ENCODE measurements at regions not wholly inside any gene's neighbourhood (a gene's known extent, or its start where the extent isn't known, plus 50 kb on each side); places are given as distances from the start of the nearest gene placed in this dataset.

- no peak overlapping the region for H3K4me3 Mint-ChIP-seq
- ChIA-PET POLR2A (no interaction called here), CTCF (no interaction called here)
Observed at GRCh38 chr4:61068060-61068459, 132.1 kb upstream of the ADGRL3 start.

GRCh38 chr4:61068745-61069144 is 131.4 kb upstream of the ADGRL3 start:
- POLR2A ChIA-PET, result no interaction called here
- H3K27ac ChIP-seq (ENCODE audit: low read depth, low read length), result no peak overlapping the region
- no peak overlapping the region for H3K4me3 ChIP-seq (ENCODE audit: low read length)
- peaks cover 4 to 36% (median 15%) of the 10 kb centered on the region in 5 donors for H3K9me3 Mint-ChIP-seq
- no peak for DNase-seq
- no peaks in the 10 kb centered on the region for H3K27me3 ChIP-seq (ENCODE audit: insufficient read depth, low read length, poor library complexity, severe bottlenecking)
- CTCF ChIA-PET, result no interaction called here
- H3K4me3 Mint-ChIP-seq, result no peak overlapping the region
- H3K4me1 Mint-ChIP-seq, result no peaks in the 10 kb centered on the region
- H3K9me3 ChIP-seq (ENCODE audit: low read length), result no peaks in the 10 kb centered on the region
- H3K36me3 ChIP-seq (ENCODE audit: insufficient read depth, low read length), result no peaks in the 10 kb centered on the region
- no peak overlapping the region for H3K27ac Mint-ChIP-seq
- H3K4me1 ChIP-seq (ENCODE audit: insufficient read depth, low read length), result no peaks in the 10 kb centered on the region
- H3K36me3 Mint-ChIP-seq, result no peaks in the 10 kb centered on the region
- peaks cover 0 to 2% of the 10 kb centered on the region in 2 donors for H3K27me3 Mint-ChIP-seq

More at GRCh38 chr4:61068060-61068459, 132.1 kb upstream of the ADGRL3 start:
- Histone ChIP-seq H3K4me1 (ENCODE audit: insufficient read depth, low read length) (no peaks in the 10 kb centered on the region), H3K27me3 (ENCODE audit: insufficient read depth, low read length, poor library complexity, severe bottlenecking) (no peaks in the 10 kb centered on the region), H3K36me3 (ENCODE audit: insufficient read depth, low read length) (no peaks in the 10 kb centered on the region), H3K4me3 (ENCODE audit: low read length) (no peak overlapping the region), H3K9me3 (ENCODE audit: low read length) (no peaks in the 10 kb centered on the region), H3K27ac (ENCODE audit: low read depth, low read length) (no peak overlapping the region)
- Mint-ChIP-seq H3K27me3 (peaks cover 0 to 2% of the 10 kb centered on the region in 2 donors), H3K27ac (no peak overlapping the region), H3K4me1 (no peaks in the 10 kb centered on the region), H3K9me3 (peaks cover 6 to 32% (median 15%) of the 10 kb centered on the region in 5 donors), H3K36me3 (no peaks in the 10 kb centered on the region)
- no peak for DNase-seq

GRCh38 chr4:61070269-61070668 is 129.9 kb upstream of the ADGRL3 start:
- Mint-ChIP-seq H3K9me3 (peaks cover 3 to 36% (median 12%) of the 10 kb centered on the region in 5 donors), H3K36me3 (no peaks in the 10 kb centered on the region), H3K4me3 (no peak overlapping the region), H3K27ac (no peak overlapping the region), H3K27me3 (peaks cover 0 to 2% of the 10 kb centered on the region in 2 donors), H3K4me1 (no peaks in the 10 kb centered on the region)
- DNase-seq, result no peak
- Histone ChIP-seq H3K36me3 (ENCODE audit: insufficient read depth, low read length) (no peaks in the 10 kb centered on the region), H3K9me3 (ENCODE audit: low read length) (no peaks in the 10 kb centered on the region), H3K4me3 (ENCODE audit: low read length) (no peak overlapping the region), H3K27ac (ENCODE audit: low read depth, low read length) (no peak overlapping the region), H3K27me3 (ENCODE audit: insufficient read depth, low read length, poor library complexity, severe bottlenecking) (no peaks in the 10 kb centered on the region), H3K4me1 (ENCODE audit: insufficient read depth, low read length) (no peaks in the 10 kb centered on the region)
- CTCF ChIA-PET, result no interaction called here
- POLR2A ChIA-PET, result no interaction called here

- no peak for DNase-seq
- Mint-ChIP-seq H3K4me1 (no peaks in the 10 kb centered on the region), H3K27ac (no peak overlapping the region), H3K4me3 (no peak overlapping the region), H3K36me3 (no peaks in the 10 kb centered on the region), H3K9me3 (peaks cover 3 to 31% (median 10%) of the 10 kb centered on the region in 5 donors), H3K27me3 (no peaks in the 10 kb centered on the region)
- Histone ChIP-seq H3K4me3 (ENCODE audit: low read length) (no peak overlapping the region), H3K9me3 (ENCODE audit: low read length) (no peaks in the 10 kb centered on the region), H3K27ac (ENCODE audit: low read depth, low read length) (no peak overlapping the region), H3K27me3 (ENCODE audit: insufficient read depth, low read length, poor library complexity, severe bottlenecking) (no peaks in the 10 kb centered on the region), H3K36me3 (ENCODE audit: insufficient read depth, low read length) (no peaks in the 10 kb centered on the region), H3K4me1 (ENCODE audit: insufficient read depth, low read length) (no peaks in the 10 kb centered on the region)
- CTCF ChIA-PET, result no interaction called here
- POLR2A ChIA-PET, result no interaction called here
Observed at GRCh38 chr4:61079427-61079826, 120.7 kb upstream of the ADGRL3 start.

GRCh38 chr4:61079976-61080375 is 120.2 kb upstream of the ADGRL3 start:
- ChIA-PET CTCF (no interaction called here), POLR2A (no interaction called here)
- no peaks in the 10 kb centered on the region for H3K36me3 ChIP-seq (ENCODE audit: insufficient read depth, low read length)
- Mint-ChIP-seq H3K27ac (no peak overlapping the region), H3K27me3 (no peaks in the 10 kb centered on the region), H3K9me3 (peaks cover 6 to 35% (median 10%) of the 10 kb centered on the region in 5 donors), H3K4me3 (no peak overlapping the region), H3K4me1 (no peaks in the 10 kb centered on the region), H3K36me3 (no peaks in the 10 kb centered on the region)
- H3K27me3 ChIP-seq (ENCODE audit: insufficient read depth, low read length, poor library complexity, severe bottlenecking), result no peaks in the 10 kb centered on the region
- no peak for DNase-seq
- H3K27ac ChIP-seq (ENCODE audit: low read depth, low read length), result no peak overlapping the region
- H3K4me3 ChIP-seq (ENCODE audit: low read length), result no peak overlapping the region
- no peaks in the 10 kb centered on the region for H3K4me1 ChIP-seq (ENCODE audit: insufficient read depth, low read length)
- no peaks in the 10 kb centered on the region for H3K9me3 ChIP-seq (ENCODE audit: low read length)

- no peaks in the 10 kb centered on the region for H3K9me3 ChIP-seq (ENCODE audit: low read length)
- ChIA-PET CTCF (no interaction called here), POLR2A (no interaction called here)
- H3K4me3 Mint-ChIP-seq, result no peak overlapping the region
- H3K36me3 Mint-ChIP-seq, result no peaks in the 10 kb centered on the region
- peaks cover 5 to 44% (median 11%) of the 10 kb centered on the region in 5 donors for H3K9me3 Mint-ChIP-seq
- no peaks in the 10 kb centered on the region for H3K27me3 Mint-ChIP-seq
- H3K27ac ChIP-seq (ENCODE audit: low read depth, low read length), result no peak overlapping the region
- no peaks in the 10 kb centered on the region for H3K27me3 ChIP-seq (ENCODE audit: insufficient read depth, low read length, poor library complexity, severe bottlenecking)
- no peaks in the 10 kb centered on the region for H3K4me1 ChIP-seq (ENCODE audit: insufficient read depth, low read length)
- no peaks in the 10 kb centered on the region for H3K36me3 ChIP-seq (ENCODE audit: insufficient read depth, low read length)
- H3K27ac Mint-ChIP-seq, result no peak overlapping the region
- no peak overlapping the region for H3K4me3 ChIP-seq (ENCODE audit: low read length)
- DNase-seq, result no peak
- no peaks in the 10 kb centered on the region for H3K4me1 Mint-ChIP-seq
Observed at GRCh38 chr4:61085534-61085933, 114.6 kb upstream of the ADGRL3 start.

- Histone ChIP-seq H3K36me3 (ENCODE audit: insufficient read depth, low read length) (no peaks in the 10 kb centered on the region), H3K27me3 (ENCODE audit: insufficient read depth, low read length, poor library complexity, severe bottlenecking) (no peaks in the 10 kb centered on the region), H3K4me3 (ENCODE audit: low read length) (no peak overlapping the region), H3K27ac (ENCODE audit: low read depth, low read length) (no peak overlapping the region), H3K4me1 (ENCODE audit: insufficient read depth, low read length) (no peaks in the 10 kb centered on the region), H3K9me3 (ENCODE audit: low read length) (no peaks in the 10 kb centered on the region)
- Mint-ChIP-seq H3K27ac (no peak overlapping the region), H3K4me1 (no peaks in the 10 kb centered on the region), H3K4me3 (no peak overlapping the region), H3K9me3 (peaks cover 5 to 44% (median 11%) of the 10 kb centered on the region in 5 donors), H3K27me3 (no peaks in the 10 kb centered on the region), H3K36me3 (no peaks in the 10 kb centered on the region)
- DNase-seq, result no peak
- ChIA-PET POLR2A (no interaction called here), CTCF (no interaction called here)
Observed at GRCh38 chr4:61086357-61086756, 113.8 kb upstream of the ADGRL3 start.

- Histone ChIP-seq H3K4me3 (ENCODE audit: low read length) (no peak overlapping the region), H3K9me3 (ENCODE audit: low read length) (no peaks in the 10 kb centered on the region), H3K27ac (ENCODE audit: low read depth, low read length) (no peak overlapping the region), H3K36me3 (ENCODE audit: insufficient read depth, low read length) (no peaks in the 10 kb centered on the region), H3K27me3 (ENCODE audit: insufficient read depth, low read length, poor library complexity, severe bottlenecking) (no peaks in the 10 kb centered on the region), H3K4me1 (ENCODE audit: insufficient read depth, low read length) (no peaks in the 10 kb centered on the region)
- Mint-ChIP-seq H3K27ac (no peak overlapping the region), H3K27me3 (no peaks in the 10 kb centered on the region), H3K36me3 (no peaks in the 10 kb centered on the region), H3K9me3 (peaks cover 5 to 50% (median 12%) of the 10 kb centered on the region in 5 donors), H3K4me3 (no peak overlapping the region), H3K4me1 (no peaks in the 10 kb centered on the region)
- CTCF ChIA-PET, result no interaction called here
- DNase-seq, result no peak
- POLR2A ChIA-PET, result no interaction called here
Observed at GRCh38 chr4:61086979-61087378, 113.1 kb upstream of the ADGRL3 start.

All from CD8-positive, alpha-beta memory T cell (primary cell).